GM12872 (cell line): ENCODE measurements at regions not wholly inside any gene's neighbourhood (a gene's known extent, or its start where the extent isn't known, plus 50 kb on each side); places are given as distances from the start of the nearest gene placed in this dataset.

Source experiments
- TF ChIP-seq, protein P1 (sequence below): IDR thresholded peaks from 3 replicates; pipeline ENCODE4 v1.5.1; 2011; ENCODE audit warnings: low read depth, mild to moderate bottlenecking, low read length, moderate library complexity; ENCODE audit not compliant: insufficient read depth

DNA sequence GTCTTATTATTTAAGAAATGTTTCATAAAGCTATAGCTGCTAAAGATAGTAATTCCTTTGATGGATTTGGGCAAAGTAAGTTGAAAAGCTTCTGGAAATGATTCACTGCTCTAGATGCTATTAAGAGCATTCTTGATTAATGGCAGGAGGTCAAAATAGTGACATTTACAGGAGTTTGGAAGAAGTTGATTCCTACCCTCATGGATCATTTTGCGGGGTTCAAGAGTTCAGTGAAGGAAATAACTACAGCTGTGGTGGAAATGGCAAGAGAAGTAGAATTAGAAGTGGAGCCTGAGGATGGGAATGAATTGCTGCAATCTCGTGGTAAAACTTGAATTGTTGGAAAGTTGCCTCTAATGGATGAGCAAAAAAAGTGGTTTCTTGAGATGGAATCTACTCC, 316.1 kb downstream of the UTRN start:
- TF ChIP-seq, protein P1, sequence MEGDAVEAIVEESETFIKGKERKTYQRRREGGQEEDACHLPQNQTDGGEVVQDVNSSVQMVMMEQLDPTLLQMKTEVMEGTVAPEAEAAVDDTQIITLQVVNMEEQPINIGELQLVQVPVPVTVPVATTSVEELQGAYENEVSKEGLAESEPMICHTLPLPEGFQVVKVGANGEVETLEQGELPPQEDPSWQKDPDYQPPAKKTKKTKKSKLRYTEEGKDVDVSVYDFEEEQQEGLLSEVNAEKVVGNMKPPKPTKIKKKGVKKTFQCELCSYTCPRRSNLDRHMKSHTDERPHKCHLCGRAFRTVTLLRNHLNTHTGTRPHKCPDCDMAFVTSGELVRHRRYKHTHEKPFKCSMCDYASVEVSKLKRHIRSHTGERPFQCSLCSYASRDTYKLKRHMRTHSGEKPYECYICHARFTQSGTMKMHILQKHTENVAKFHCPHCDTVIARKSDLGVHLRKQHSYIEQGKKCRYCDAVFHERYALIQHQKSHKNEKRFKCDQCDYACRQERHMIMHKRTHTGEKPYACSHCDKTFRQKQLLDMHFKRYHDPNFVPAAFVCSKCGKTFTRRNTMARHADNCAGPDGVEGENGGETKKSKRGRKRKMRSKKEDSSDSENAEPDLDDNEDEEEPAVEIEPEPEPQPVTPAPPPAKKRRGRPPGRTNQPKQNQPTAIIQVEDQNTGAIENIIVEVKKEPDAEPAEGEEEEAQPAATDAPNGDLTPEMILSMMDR = no peak

DNA sequence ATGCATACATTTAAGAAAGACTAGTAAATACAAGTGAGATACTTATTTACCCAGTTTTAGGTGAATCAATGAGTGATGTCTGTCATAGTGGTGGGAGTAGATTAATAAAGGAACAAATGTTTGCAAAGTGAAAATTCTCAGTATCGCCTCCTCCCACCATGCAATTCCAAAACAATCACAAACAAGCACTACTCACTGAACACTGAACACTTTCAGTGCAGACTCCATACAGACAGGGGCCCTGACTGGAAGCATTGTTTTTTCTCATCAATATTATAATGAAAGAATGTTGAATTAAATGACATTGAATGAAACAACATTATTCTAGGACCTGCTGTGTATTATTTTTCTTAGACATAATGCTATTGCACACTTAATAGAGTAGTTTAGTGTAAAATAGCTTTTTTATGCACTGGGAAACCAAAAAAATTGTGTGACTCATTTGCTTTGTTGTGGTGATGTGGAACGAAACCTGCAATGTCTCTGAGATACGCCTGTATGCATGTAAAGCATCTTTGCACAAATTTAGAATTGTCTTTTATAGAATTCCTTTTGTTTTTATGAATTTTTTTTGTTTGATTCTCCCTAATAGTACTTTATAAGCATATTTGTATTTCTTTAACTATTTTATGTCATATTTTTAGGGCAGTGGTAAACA, 317.5 kb downstream of the UTRN start:
- TF ChIP-seq, protein P1 = no peak

GRCh38 chr6:144606083-144606482, 320.9 kb downstream of the UTRN start:
- TF ChIP-seq, protein P1 = no peak

DNA sequence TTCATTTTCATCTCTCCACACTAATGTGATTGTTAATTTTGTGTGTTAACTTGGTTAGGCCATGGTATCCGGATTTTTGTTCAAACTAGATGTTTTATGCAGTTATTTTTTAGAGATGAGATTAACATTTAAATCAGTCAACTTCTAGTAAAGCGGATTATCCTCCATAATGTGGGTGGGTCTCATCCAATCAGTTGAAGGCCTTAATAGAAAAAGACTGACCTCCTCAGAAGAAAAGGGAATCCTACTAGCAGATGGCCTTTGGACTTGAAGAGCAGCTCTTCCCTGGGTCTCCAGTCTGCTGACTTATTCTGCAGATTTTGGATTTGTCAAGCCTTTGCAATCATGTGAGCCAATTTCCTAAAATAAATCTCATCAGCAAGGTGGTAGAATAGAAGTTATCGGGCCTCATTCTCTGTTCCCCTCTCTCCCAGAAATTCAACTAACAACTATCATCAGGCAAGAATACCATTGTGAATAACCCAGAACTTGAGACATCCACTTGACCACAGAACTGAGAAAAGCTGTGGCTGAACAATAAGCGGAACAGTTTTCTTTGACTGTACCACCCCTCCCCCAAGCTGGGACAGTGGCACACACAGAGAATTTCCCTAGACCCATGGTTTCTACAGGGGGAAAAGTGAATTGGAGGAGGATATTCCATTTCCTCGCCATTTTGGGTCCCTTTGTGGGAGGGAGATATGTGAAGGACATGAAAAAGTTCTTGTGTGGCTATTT, 323.0 kb downstream of the UTRN start:
- TF ChIP-seq, protein P1 = no peak

DNA sequence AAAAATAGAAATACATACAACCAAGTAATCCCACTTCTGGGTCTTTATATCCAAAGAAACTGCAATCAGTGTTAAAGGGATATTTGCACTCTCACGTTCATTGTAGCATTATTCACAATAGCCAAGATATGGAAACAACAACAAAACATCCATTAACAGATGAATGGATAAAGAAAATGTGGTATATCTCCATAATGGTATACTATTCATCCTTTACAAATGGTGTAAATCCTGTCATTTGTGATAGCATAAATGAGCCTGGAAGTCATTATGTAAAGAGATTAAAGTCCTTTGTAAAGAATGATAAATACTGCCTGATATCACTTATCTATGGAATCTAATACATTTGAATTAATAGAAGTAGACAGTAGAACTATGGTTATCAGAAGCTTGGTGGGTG, 327.7 kb downstream of the UTRN start:
- TF ChIP-seq, protein P1 = no peak

GRCh38 chr6:144613859-144614258, 328.7 kb downstream of the UTRN start:
- TF ChIP-seq, protein P1 = no peak

GRCh38 chr6:144615870-144616269, 330.7 kb downstream of the UTRN start:
- TF ChIP-seq, protein P1 = no peak
